ENCODE measurements at regions not wholly inside any gene's neighbourhood (a gene's known extent, or its start where the extent isn't known, plus 50 kb on each side); places are given as distances from the start of the nearest gene placed in this dataset.
A peak's percentile ranks its signal among the peaks of the same experiment; 100 is the strongest.

- DNase-seq (ENCODE audit: low read depth in 2 of 2) = no peak
- H4K20me1 ChIP-seq (ENCODE audit: control insufficient read depth, extremely low read depth, insufficient read depth, low read length) = no peaks in the 10 kb centered on the region
- no peak overlapping the region for H3K4me3 ChIP-seq (replicated peaks in 1 of 4; ENCODE audit: control extremely low read depth in 1 of 4, insufficient read depth in 1 of 4, low read depth in 3 of 4, low read length in 4 of 4)
- no peak overlapping the region for H3K27ac ChIP-seq (ENCODE audit: insufficient read depth, low read length)
- TF ChIP-seq, protein P1, sequence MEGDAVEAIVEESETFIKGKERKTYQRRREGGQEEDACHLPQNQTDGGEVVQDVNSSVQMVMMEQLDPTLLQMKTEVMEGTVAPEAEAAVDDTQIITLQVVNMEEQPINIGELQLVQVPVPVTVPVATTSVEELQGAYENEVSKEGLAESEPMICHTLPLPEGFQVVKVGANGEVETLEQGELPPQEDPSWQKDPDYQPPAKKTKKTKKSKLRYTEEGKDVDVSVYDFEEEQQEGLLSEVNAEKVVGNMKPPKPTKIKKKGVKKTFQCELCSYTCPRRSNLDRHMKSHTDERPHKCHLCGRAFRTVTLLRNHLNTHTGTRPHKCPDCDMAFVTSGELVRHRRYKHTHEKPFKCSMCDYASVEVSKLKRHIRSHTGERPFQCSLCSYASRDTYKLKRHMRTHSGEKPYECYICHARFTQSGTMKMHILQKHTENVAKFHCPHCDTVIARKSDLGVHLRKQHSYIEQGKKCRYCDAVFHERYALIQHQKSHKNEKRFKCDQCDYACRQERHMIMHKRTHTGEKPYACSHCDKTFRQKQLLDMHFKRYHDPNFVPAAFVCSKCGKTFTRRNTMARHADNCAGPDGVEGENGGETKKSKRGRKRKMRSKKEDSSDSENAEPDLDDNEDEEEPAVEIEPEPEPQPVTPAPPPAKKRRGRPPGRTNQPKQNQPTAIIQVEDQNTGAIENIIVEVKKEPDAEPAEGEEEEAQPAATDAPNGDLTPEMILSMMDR (conservative IDR thresholded peaks at IDR 0.05 in 1 of 2, IDR thresholded peaks at IDR 0.05 in 1 of 2; ENCODE audit: low read depth in 1 of 2, low read length in 2 of 2) = no peak
- no peak for TF ChIP-seq EZH2 (IDR thresholded peaks at IDR 0.05; ENCODE audit: low read length, missing control alignments)
- no peaks in the 10 kb centered on the region for H3K27me3 ChIP-seq (ENCODE audit: control insufficient read depth, insufficient read depth, low read length)
- H3K79me2 ChIP-seq (ENCODE audit: control insufficient read depth, insufficient read depth, low read length) = no peaks in the 10 kb centered on the region
- H3K9me3 ChIP-seq (ENCODE audit: control insufficient read depth, insufficient read depth, low read depth, low read length) = no peaks in the 10 kb centered on the region
- H2AFZ ChIP-seq (ENCODE audit: low read length) = no peak overlapping the region
- no peaks in the 10 kb centered on the region for H3K4me1 ChIP-seq (ENCODE audit: control insufficient read depth, extremely low read depth, insufficient read depth, low read length)
- H3K9ac ChIP-seq (ENCODE audit: insufficient read depth, low read length) = no peak overlapping the region
- H3K36me3 ChIP-seq (ENCODE audit: control insufficient read depth, insufficient read depth, low read length) = no peaks in the 10 kb centered on the region
- no peak overlapping the region for H3K4me2 ChIP-seq (ENCODE audit: extremely low read depth, insufficient read depth, low read length)
Measured at GRCh38 chr2:74059137-74059775, 74.5 kb downstream of the TET3 start.

- peak in 1 of 2 donors; percentile 68 for DNase-seq (ENCODE audit: low read depth in 2 of 2)
- no peak overlapping the region for H3K4me3 ChIP-seq (replicated peaks in 1 of 4; ENCODE audit: control extremely low read depth in 1 of 4, insufficient read depth in 1 of 4, low read depth in 3 of 4, low read length in 4 of 4)
- no peaks in the 10 kb centered on the region for H3K4me1 ChIP-seq (ENCODE audit: control insufficient read depth, extremely low read depth, insufficient read depth, low read length)
- no peaks in the 10 kb centered on the region for H4K20me1 ChIP-seq (ENCODE audit: control insufficient read depth, extremely low read depth, insufficient read depth, low read length)
- H3K4me2 ChIP-seq (ENCODE audit: extremely low read depth, insufficient read depth, low read length) = no peak overlapping the region
- H3K79me2 ChIP-seq (ENCODE audit: control insufficient read depth, insufficient read depth, low read length) = no peaks in the 10 kb centered on the region
- TF ChIP-seq, protein P1 (conservative IDR thresholded peaks at IDR 0.05 in 1 of 2, IDR thresholded peaks at IDR 0.05 in 1 of 2; ENCODE audit: low read depth in 1 of 2, low read length in 2 of 2) = no peak
- no peak for TF ChIP-seq EZH2 (IDR thresholded peaks at IDR 0.05; ENCODE audit: low read length, missing control alignments)
- H3K27ac ChIP-seq (ENCODE audit: insufficient read depth, low read length) = no peak overlapping the region
- no peaks in the 10 kb centered on the region for H3K9me3 ChIP-seq (ENCODE audit: control insufficient read depth, insufficient read depth, low read depth, low read length)
- H3K36me3 ChIP-seq (ENCODE audit: control insufficient read depth, insufficient read depth, low read length) = no peaks in the 10 kb centered on the region
- no peaks in the 10 kb centered on the region for H3K27me3 ChIP-seq (ENCODE audit: control insufficient read depth, insufficient read depth, low read length)
- H3K9ac ChIP-seq (ENCODE audit: insufficient read depth, low read length) = no peak overlapping the region
- no peak overlapping the region for H2AFZ ChIP-seq (ENCODE audit: low read length)
Measured at GRCh38 chr2:74063486-74063885, 78.8 kb downstream of the TET3 start.

DNA sequence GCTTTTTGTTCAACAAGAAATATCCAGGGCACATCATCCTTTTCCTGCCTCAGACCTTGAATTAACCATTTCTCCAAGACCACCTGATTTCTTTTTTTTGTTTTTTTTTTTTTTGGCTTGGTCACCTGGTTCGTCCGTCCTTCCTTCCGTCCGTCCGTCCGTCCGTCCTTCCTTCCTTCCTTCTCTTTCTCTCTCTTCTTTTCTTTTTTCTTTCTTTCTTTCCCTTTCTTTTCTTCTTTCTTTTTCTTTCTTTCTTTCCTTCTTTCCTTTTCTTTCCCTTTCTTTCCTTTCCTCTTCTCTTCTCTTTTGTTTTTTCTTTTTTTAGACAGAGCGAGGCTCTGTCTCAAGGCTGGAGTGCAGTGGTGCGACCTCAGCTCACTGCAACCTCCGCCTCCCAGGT, 80.7 kb downstream of the TET3 start:
- Histone ChIP-seq H3K36me3 (ENCODE audit: control insufficient read depth, insufficient read depth, low read length) (no peaks in the 10 kb centered on the region), H3K79me2 (ENCODE audit: control insufficient read depth, insufficient read depth, low read length) (no peaks in the 10 kb centered on the region), H3K9me3 (ENCODE audit: control insufficient read depth, insufficient read depth, low read depth, low read length) (no peaks in the 10 kb centered on the region), H3K4me3 (replicated peaks in 1 of 4; ENCODE audit: control extremely low read depth in 1 of 4, insufficient read depth in 1 of 4, low read depth in 3 of 4, low read length in 4 of 4) (no peak overlapping the region), H3K4me2 (ENCODE audit: extremely low read depth, insufficient read depth, low read length) (no peak overlapping the region), H2AFZ (ENCODE audit: low read length) (no peak overlapping the region), H4K20me1 (ENCODE audit: control insufficient read depth, extremely low read depth, insufficient read depth, low read length) (no peaks in the 10 kb centered on the region), H3K27ac (ENCODE audit: insufficient read depth, low read length) (no peak overlapping the region), H3K9ac (ENCODE audit: insufficient read depth, low read length) (no peak overlapping the region), H3K27me3 (ENCODE audit: control insufficient read depth, insufficient read depth, low read length) (no peaks in the 10 kb centered on the region), H3K4me1 (ENCODE audit: control insufficient read depth, extremely low read depth, insufficient read depth, low read length) (no peaks in the 10 kb centered on the region)
- DNase-seq (ENCODE audit: low read depth in 2 of 2) = no peak
- TF ChIP-seq, protein P1 (conservative IDR thresholded peaks at IDR 0.05 in 1 of 2, IDR thresholded peaks at IDR 0.05 in 1 of 2; ENCODE audit: low read depth in 1 of 2, low read length in 2 of 2) = no peak
- TF ChIP-seq EZH2 (IDR thresholded peaks at IDR 0.05; ENCODE audit: low read length, missing control alignments) = no peak

Measured in fibroblast of lung (primary cell).